Ectodermal cell (in vitro differentiated cells): ENCODE measurements at regions not wholly inside any gene's neighbourhood (a gene's known extent, or its start where the extent isn't known, plus 50 kb on each side); places are given as distances from the start of the nearest gene placed in this dataset.

ENCODE experiments used
- H3K27ac ChIP-seq: 2 replicates; pipeline ENCODE4 v1.7.0; 2013; ENCODE audit warnings: mild to moderate bottlenecking, low read depth, low read length; ENCODE audit not compliant: insufficient read depth, poor library complexity, severe bottlenecking
- H3K27me3 ChIP-seq: 2 replicates; pipeline ENCODE4 v1.7.0; 2013; ENCODE audit warnings: mild to moderate bottlenecking, low read length; ENCODE audit not compliant: insufficient read depth, control insufficient read depth, poor library complexity, severe bottlenecking
- H3K36me3 ChIP-seq: one replicate; pipeline ENCODE4 v1.7.0; 2013; ENCODE audit warnings: low read length; ENCODE audit not compliant: control insufficient read depth, insufficient read depth
- H3K4me1 ChIP-seq: one replicate; pipeline ENCODE4 v1.7.0; 2013; ENCODE audit warnings: low read length; ENCODE audit not compliant: control insufficient read depth, insufficient read depth
- H3K4me3 ChIP-seq: 2 replicates; pipeline ENCODE4 v1.7.0; 2013; ENCODE audit warnings: low read depth, low read length, control low read depth; ENCODE audit not compliant: insufficient read depth
- H3K9me3 ChIP-seq: 2 replicates; pipeline ENCODE4 v1.7.0; 2013; ENCODE audit warnings: mild to moderate bottlenecking, low read length, moderate library complexity; ENCODE audit not compliant: control insufficient read depth
- WGBS, 2 experiments: methylation state at CpG; one replicate each; pipeline ENCODE4 v1.1.7; 2013; ENCODE audit warnings: missing lambda C conversion rate in 2 of 2; 5-methylcytosine and 5-hydroxymethylcytosine counted together

DNA sequence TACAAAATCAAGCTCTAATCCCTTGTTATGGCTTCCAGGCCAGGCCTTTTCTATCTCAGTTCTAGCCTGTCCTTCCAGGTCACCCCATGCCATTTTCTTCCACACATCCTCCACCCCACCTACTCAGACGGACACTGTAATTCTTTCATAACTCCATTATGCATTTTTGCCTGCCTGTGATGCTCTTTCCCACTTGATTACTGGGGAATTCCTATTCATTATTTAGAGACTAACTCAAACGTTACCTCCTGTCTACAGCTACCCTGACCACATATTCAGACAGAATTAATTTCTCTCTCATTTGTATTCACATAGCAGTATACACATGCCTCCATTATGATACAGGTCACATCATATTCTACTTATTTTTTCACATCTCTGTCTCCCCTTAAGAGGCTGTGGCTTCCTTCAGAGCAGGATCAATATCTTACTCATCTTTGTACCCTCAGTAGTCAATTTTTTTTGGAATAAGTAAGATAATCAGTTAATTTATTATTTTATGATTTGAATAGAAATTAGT, 156.5 kb upstream of the ZC3H12C start:
- Histone ChIP-seq H3K27me3 (no peaks in the 10 kb centered on the region), H3K9me3 (no peaks in the 10 kb centered on the region), H3K4me1 (no peaks in the 10 kb centered on the region), H3K4me3 (no peak overlapping the region), H3K27ac (no peak overlapping the region), H3K36me3 (no peaks in the 10 kb centered on the region)
- WGBS, 2 experiments, result 85 to 93% methylated on average over 2 of the region's 2 CpGs

DNA sequence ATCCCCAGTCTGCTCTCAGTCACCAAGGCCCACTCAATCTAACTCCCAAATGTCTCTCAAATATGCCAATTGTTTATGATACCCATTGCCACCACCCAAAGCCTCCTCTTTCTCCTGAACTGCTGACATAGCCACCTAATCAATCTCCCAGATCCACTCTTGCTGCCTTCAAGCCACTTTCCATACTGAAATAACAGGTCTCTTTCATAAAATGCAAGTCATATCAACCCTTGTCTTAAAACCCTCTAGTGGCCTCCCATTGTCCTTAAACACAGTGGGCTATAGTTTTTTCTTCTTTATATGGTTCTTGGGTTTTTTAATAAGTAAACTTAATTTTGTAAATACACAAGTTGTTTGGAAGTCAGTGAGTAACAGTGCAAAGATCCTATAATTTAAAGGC, 155.2 kb upstream of the ZC3H12C start:
- H3K4me1 ChIP-seq, result no peaks in the 10 kb centered on the region
- H3K9me3 ChIP-seq, result no peaks in the 10 kb centered on the region
- no peak overlapping the region for H3K27ac ChIP-seq
- H3K27me3 ChIP-seq, result no peaks in the 10 kb centered on the region
- no peak overlapping the region for H3K4me3 ChIP-seq
- H3K36me3 ChIP-seq, result no peaks in the 10 kb centered on the region

DNA sequence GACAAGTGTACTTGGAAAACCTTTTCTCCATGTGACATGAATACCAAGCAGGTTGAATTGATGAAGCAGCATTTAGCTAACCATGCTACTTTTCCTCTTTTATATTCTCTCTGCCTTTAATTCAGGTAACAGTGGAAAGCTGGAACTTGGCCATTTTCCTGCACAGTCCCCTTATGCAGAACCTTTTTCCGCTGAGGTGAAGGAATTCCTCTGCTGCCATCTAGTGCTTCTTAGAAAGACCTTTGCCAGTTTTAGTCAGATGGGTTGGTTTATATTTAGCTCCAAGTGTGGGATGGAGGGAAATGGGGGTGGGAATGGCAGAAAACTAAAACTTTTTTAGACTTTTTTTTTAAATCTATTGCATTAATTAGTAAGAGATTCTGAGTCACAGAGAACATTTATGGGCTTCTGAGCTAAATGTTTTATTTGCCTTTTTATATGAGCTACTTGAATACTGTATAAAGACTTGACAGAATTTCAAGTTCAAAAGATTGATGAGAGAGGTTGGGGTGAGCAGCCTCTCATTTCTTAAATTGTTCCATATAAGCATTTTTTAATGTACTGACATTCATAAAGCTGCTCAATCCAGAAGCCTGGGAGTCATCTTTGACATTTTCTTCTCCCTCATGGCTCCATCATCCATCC, 153.9 kb upstream of the ZC3H12C start:
- Histone ChIP-seq H3K27me3 (no peaks in the 10 kb centered on the region), H3K27ac (no peak overlapping the region), H3K4me1 (no peaks in the 10 kb centered on the region), H3K36me3 (no peaks in the 10 kb centered on the region), H3K9me3 (no peaks in the 10 kb centered on the region), H3K4me3 (no peak overlapping the region)
- 0 to 11% methylated on average over 1 of the region's 1 CpG for WGBS, 2 experiments

DNA sequence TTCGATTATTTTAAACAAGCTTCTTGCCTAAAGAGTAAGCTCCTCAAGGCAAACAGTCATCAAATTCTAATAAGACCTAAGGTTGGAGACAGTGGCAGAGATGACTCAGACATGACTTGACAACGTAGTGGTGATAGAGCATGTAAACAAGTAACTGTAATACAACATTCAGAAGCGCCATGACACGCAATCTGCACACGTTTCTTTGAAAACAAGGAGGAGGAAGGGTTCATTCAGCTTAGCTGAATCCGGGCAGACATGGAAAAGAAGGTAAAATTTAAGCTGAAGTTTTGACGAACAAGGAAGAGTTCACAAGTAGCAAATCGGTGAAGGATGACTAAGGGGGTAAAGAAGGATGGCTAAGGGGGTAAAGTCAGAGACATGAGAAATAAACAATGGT, 152.4 kb upstream of the ZC3H12C start:
- 91 to 94% methylated on average over 7 to 8 of the region's 8 CpGs for WGBS, 2 experiments

DNA sequence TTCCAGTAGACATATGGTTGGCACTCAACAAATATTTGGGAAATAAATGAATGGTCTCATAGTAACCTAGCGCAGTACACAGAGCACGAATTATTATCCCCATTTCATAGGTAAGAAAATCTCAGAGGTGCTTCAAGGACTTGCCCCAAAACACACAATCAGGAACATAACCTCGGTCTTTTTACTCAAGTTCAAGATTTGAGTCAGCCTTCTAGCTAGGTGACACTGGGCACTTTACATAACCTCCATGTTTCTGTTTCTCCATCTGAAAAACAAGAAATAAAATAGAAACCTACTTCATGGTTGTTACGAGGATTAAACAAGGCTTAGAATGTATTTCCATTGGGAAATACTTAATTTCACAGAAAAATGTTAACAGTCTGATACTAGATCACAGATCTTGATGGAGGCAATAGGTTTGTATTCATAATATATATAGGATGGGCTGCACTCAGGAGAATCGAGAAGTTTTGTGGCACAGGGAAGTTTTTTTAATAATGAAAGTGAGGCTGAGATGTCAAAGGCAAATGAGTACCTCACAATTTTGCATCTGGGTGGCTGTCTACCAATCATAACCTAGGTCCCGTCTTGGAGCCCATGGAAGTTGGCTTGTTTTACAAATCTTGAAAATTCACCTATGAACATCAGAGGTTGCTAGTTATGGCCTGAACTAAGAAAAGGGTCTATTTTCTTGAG, 147.4 kb upstream of the ZC3H12C start:
- Histone ChIP-seq H3K27me3 (no peaks in the 10 kb centered on the region), H3K27ac (no peak overlapping the region), H3K9me3 (no peaks in the 10 kb centered on the region), H3K36me3 (no peaks in the 10 kb centered on the region), H3K4me3 (no peak overlapping the region), H3K4me1 (no peaks in the 10 kb centered on the region)
- 72 to 75% methylated on average over 5 to 6 of the region's 6 CpGs for WGBS, 2 experiments

More for the DNA sequence above, 152.4 kb upstream of the ZC3H12C start:
- Histone ChIP-seq H3K9me3 (no peaks in the 10 kb centered on the region), H3K27me3 (no peaks in the 10 kb centered on the region), H3K36me3 (no peaks in the 10 kb centered on the region), H3K27ac (no peak overlapping the region), H3K4me1 (no peaks in the 10 kb centered on the region), H3K4me3 (no peak overlapping the region)

DNA sequence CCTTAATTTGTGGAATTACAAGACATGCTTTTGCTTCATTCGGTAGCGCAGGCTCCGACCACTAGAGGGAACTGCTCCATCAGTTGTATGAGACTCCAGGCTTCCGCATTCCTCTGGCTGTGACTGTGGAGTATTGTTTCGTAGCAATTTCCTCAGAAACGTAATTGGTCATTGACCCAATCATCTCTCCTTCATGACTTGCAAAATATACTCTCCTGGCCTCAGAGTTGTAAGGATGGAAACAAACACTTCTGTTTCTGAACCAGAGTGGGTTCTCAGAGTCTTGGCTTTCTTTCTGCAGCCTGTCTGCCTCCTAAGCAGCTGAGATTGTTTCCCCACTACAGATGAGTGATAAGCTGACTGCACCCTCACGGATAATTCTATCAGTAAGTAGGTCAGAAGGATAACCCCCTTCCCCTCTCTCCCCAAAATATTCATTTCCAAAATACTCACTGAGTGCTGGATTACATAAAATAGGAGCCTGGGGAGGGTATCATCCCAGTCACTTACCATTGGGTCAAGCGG, 146.8 kb upstream of the ZC3H12C start:
- H3K27ac ChIP-seq, result no peak overlapping the region

DNA sequence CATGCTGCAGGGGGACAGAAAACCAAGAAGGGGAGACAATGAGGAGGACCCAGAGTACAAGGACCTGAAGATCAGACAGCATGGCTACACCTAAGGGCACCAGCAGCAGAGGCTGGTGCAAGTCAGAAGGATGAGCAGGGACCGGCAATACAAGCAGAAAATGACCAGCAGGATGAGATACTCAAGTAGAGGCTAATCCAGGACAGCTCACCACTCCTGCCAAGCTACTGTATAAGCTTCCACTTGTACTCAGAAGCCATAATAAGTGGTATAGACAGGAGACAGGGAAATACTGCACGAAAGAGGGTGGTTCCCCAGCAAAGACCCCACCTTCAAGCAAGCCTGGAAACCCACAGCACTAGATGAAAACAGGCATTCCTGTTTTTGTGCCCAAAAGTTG, 138.7 kb upstream of the ZC3H12C start:
- H3K27me3 ChIP-seq, result no peaks in the 10 kb centered on the region
- H3K4me1 ChIP-seq, result no peaks in the 10 kb centered on the region
- no peaks in the 10 kb centered on the region for H3K9me3 ChIP-seq
- H3K27ac ChIP-seq, result no peak overlapping the region
- H3K36me3 ChIP-seq, result no peaks in the 10 kb centered on the region
- H3K4me3 ChIP-seq, result no peak overlapping the region
- WGBS, 2 experiments, result 91 to 97% methylated on average over 2 of the region's 2 CpGs

More for the DNA sequence above, 146.8 kb upstream of the ZC3H12C start:
- Histone ChIP-seq H3K4me3 (no peak overlapping the region), H3K36me3 (no peaks in the 10 kb centered on the region), H3K9me3 (no peaks in the 10 kb centered on the region), H3K27me3 (no peaks in the 10 kb centered on the region), H3K4me1 (no peaks in the 10 kb centered on the region)
- 26 to 28% methylated on average over 8 of the region's 8 CpGs for WGBS, 2 experiments

DNA sequence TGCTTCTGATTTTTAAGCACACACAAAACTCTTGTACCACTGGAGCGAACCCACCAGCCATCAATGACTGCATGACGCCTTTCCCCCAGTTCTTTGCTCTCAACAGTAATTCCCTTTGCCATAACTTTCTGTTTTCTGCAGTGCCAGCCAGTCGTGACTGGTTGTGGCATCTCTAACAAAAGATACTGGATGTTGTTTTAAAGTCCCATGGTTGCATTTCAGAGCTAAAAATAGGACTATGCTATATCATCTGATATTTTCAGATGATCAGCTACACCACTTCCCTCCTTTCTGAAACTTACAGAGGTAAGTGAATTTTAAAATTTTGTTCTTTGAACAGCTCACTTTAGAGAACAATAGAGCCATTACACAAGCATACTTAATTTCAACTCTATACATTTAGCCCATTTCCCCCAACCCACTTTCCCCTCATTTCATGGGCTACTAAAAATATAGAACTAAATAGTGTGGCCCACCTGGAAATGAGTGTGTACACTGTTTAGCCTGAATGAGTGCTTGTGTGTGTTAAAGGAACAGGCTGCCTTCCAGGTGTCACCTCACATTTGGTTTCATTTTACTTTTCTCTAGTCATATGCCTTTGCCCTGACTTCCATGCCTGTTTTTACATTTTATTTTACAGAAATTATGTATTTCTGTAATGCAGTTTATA, 136.9 kb upstream of the ZC3H12C start:
- no peak overlapping the region for H3K4me3 ChIP-seq
- no peak overlapping the region for H3K27ac ChIP-seq
- H3K9me3 ChIP-seq, result no peaks in the 10 kb centered on the region
- no peaks in the 10 kb centered on the region for H3K36me3 ChIP-seq
- WGBS, 2 experiments, result 87 to 92% methylated on average over 3 of the region's 3 CpGs
- H3K4me1 ChIP-seq, result peaks cover 9% of the 10 kb centered on the region
- H3K27me3 ChIP-seq, result no peaks in the 10 kb centered on the region

DNA sequence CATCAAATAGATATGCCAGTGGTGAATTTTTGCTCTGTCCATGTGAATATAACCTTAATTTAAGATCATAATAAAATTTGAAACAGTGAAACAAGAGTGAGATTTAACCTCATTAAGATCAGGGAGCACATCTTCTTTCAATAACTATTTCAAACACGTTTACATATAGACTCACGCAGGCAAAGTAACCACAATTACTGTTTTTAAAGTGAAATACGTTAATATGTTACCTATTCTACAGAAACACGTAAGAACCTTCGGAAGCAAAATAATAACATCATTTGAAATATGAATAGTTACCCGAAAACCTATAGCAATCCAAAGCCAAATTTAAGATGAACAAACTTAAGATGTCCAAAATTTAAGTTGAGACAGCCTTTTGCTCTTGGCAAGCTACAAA, 136.2 kb upstream of the ZC3H12C start:
- H3K27me3 ChIP-seq, result no peaks in the 10 kb centered on the region
- H3K27ac ChIP-seq, result no peak overlapping the region
- H3K36me3 ChIP-seq, result no peaks in the 10 kb centered on the region
- H3K4me1 ChIP-seq, result peaks cover 9% of the 10 kb centered on the region
- no peak overlapping the region for H3K4me3 ChIP-seq
- no peaks in the 10 kb centered on the region for H3K9me3 ChIP-seq
- 93 to 96% methylated on average over 6 of the region's 6 CpGs for WGBS, 2 experiments

DNA sequence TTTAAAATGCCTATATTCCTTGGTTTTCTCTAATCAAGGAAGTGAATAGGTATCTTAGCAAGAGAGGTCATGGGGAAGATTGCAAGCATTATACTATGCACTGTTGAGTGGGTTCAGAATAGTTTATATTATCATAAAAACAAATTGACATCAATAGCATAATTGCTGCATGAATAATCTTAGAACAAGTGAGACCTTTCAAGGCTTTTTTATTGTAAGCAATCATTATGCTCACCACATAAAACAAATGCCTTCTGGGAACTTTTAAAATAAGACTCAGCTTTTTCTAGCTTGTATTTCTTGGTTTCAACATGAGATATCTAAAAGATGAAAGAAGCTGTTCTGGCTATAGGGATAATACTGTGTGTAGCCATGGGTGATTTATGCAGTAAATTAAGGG, 135.6 kb upstream of the ZC3H12C start:
- H3K27me3 ChIP-seq, result no peaks in the 10 kb centered on the region
- no peak overlapping the region for H3K27ac ChIP-seq
- no peaks in the 10 kb centered on the region for H3K9me3 ChIP-seq
- H3K4me1 ChIP-seq, result peaks cover 9% of the 10 kb centered on the region
- H3K36me3 ChIP-seq, result no peaks in the 10 kb centered on the region
- no peak overlapping the region for H3K4me3 ChIP-seq
